GM21825 (cell line): ENCODE measurements at regions not wholly inside any gene's neighbourhood (a gene's known extent, or its start where the extent isn't known, plus 50 kb on each side); places are given as distances from the start of the nearest gene placed in this dataset.

Experiments
- ATAC-seq: cut with Tn5 transposase; IDR thresholded peaks from one replicate; pipeline ENCODE4 v1.9.1; 2021; ENCODE audit warnings: mild to moderate bottlenecking, moderate library complexity; ENCODE audit not compliant: unreplicated experiment

DNA sequence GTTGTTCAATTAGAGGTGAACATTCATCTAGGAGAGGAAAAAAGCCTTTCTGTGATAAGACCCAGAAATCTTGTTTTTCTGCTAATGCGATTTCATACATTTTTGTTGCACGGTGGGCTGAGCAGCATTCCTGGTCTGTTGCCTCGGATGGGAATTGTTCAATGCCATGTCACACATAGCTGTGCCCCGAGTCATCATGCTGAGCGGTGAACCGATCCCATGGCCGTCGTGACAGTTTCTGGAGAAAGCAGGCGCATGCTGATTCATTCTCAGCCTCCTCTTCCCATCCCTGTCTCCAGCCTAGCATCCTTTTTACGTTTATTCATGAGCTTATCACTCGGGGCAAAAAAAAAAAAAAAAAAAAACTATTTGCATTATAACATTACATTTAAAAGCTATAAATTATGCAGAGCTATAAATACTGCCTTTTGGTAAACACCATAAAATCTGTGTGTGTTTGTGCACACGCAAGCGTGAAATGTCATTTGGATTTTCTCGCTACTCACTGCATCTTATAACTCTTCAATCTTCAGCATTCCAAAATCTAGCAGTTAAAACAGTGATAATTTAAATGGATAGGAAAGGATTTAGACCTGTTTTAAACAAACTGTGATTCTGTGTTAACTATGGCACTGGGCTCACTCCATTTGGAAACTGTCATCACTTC lies 58.9 kb upstream of the IFNGR1 start:
- no peak for ATAC-seq

DNA sequence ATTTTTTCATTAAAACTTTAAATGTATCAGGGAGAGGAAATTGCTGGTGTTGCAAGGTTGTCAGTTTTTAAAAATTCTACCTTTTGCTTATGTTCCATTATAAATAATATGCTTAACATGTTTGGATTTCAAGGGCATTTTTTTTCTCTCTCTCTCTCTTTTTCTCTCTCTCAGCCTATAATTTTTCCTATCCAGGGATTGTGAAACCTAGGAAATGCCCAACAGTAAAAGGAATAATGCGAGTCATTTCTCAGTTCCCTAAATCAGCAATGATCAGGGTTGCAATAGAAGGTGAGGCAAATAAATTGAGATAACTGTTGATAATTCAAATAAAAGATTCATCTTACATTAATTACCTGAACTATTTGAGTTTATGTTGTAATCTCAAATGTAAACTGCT lies 53.2 kb upstream of the IFNGR1 start:
- ATAC-seq = no peak

- ATAC-seq = no peak
Observed at GRCh38 chr6:137271245-137272183, 52.3 kb upstream of the IFNGR1 start.

DNA sequence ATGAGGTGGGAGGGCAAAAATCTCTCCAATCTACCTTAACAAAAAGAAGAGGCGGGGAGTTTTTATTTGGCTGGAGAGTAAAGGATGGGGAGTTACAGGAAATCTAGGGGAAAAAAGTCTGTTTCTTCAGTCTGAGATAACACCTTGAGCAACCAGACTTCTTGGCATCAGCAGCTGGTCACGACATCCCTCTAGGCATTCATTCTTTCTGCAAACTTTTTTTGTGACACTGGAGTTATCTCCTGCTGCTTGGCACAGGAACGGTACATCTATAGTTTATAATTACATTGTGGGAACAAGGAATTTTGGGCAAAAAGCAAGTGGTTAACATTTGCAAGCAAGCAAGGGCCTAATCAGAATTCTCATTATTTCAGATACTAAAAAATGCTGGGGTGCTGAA lies 50.6 kb upstream of the IFNGR1 start:
- ATAC-seq = no peak

GRCh38 chr6:137269347-137269746 lies 50.2 kb upstream of the IFNGR1 start:
- no peak for ATAC-seq
